ENCODE measurements at regions not wholly inside any gene's neighbourhood (a gene's known extent, or its start where the extent isn't known, plus 50 kb on each side); places are given as distances from the start of the nearest gene placed in this dataset.
"Not testable (repeated sequence)": the region's sequence is repeated elsewhere in the genome, so short reads cannot be mapped to it uniquely, and the experiment has no call there.

- H3K4me3 ChIP-seq (ENCODE audit: low read depth, low read length); CTCF ChIA-PET; H3K4me1 ChIP-seq (ENCODE audit: control insufficient read depth, insufficient read depth, low read length); H3K9me3 ChIP-seq (ENCODE audit: control insufficient read depth, insufficient read depth, low read depth, low read length); POLR2A ChIA-PET; H3K36me3 ChIP-seq (ENCODE audit: control insufficient read depth in 2 of 2, insufficient read depth in 1 of 2, low read length in 2 of 2); H3K27ac ChIP-seq (ENCODE audit: extremely low read depth, low read depth, low read length): not testable (repeated sequence)
Observed at GRCh38 chr2:66632882-66633281, 198.0 kb downstream of the MEIS1 start.

DNA sequence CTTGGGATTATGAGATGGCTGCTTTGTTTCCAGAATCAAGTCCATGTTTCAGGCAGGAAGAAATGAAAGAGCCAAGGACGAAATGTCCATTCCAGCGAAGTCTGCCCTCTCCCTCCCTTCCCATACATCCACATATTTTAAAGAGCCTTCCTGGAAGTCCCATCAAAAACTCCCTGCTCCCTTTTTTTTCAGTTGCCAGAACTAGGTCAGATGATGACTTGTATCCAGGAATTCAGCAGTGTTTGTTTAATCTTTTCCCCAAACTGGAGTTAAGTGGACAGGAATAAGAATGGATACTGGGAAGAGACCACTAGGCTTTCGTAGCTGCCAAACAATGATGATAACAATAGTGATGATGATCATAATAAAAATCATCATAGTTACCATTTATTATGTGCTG, 198.7 kb downstream of the MEIS1 start:
- no peak for TF ChIP-seq ZNF366 (tag by site-specific recombination; conservative IDR thresholded peaks at IDR 0.05)
- no peak for TF ChIP-seq ZNF548 (tag by site-specific recombination; IDR thresholded peaks at IDR 0.05)
- no peak for TF ChIP-seq ZNF776 (tag by site-specific recombination; IDR thresholded peaks at IDR 0.05; ENCODE audit: borderline replicate concordance)
- no peak for TF ChIP-seq ZBTB8A (tag by site-specific recombination; IDR thresholded peaks at IDR 0.05)
- TF ChIP-seq, protein P1, sequence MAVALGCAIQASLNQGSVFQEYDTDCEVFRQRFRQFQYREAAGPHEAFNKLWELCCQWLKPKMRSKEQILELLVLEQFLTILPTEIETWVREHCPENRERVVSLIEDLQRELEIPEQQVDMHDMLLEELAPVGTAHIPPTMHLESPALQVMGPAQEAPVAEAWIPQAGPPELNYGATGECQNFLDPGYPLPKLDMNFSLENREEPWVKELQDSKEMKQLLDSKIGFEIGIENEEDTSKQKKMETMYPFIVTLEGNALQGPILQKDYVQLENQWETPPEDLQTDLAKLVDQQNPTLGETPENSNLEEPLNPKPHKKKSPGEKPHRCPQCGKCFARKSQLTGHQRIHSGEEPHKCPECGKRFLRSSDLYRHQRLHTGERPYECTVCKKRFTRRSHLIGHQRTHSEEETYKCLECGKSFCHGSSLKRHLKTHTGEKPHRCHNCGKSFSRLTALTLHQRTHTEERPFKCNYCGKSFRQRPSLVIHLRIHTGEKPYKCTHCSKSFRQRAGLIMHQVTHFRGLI (tag by site-specific recombination; IDR thresholded peaks at IDR 0.05): no peak
- no peak for TF ChIP-seq ZSCAN18 (tag by site-specific recombination; IDR thresholded peaks at IDR 0.05)
- TF ChIP-seq, protein P2, sequence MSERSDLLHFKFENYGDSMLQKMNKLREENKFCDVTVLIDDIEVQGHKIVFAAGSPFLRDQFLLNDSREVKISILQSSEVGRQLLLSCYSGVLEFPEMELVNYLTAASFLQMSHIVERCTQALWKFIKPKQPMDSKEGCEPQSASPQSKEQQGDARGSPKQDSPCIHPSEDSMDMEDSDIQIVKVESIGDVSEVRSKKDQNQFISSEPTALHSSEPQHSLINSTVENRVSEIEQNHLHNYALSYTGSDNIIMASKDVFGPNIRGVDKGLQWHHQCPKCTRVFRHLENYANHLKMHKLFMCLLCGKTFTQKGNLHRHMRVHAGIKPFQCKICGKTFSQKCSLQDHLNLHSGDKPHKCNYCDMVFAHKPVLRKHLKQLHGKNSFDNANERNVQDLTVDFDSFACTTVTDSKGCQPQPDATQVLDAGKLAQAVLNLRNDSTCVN (tag by site-specific recombination; optimal IDR thresholded peaks at IDR 0.05): no peak
- TF ChIP-seq, protein P3, sequence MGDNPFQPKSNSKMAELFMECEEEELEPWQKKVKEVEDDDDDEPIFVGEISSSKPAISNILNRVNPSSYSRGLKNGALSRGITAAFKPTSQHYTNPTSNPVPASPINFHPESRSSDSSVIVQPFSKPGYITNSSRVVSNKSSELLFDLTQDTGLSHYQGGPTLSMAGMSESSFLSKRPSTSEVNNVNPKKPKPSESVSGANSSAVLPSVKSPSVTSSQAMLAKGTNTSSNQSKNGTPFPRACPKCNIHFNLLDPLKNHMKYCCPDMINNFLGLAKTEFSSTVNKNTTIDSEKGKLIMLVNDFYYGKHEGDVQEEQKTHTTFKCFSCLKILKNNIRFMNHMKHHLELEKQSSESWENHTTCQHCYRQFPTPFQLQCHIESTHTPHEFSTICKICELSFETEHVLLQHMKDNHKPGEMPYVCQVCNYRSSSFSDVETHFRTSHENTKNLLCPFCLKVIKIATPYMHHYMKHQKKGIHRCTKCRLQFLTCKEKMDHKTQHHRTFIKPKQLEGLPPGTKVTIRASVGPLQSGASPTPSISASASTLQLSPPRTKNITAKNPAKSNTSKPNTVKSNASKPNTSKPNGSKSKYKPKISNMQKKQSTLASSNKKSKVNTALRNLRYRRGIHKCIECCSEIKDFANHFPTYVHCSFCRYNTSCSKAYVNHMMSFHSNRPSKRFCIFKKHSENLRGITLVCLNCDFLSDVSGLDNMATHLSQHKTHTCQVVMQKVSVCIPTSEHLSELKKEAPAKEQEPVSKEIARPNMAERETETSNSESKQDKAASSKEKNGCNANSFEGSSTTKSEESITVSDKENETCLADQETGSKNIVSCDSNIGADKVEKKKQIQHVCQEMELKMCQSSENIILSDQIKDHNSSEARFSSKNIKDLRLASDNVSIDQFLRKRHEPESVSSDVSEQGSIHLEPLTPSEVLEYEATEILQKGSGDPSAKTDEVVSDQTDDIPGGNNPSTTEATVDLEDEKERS (tag by site-specific recombination; IDR thresholded peaks at IDR 0.05): no peak
- TF ChIP-seq ZNF514 (tag by site-specific recombination; IDR thresholded peaks at IDR 0.05): no peak
- TF ChIP-seq ZNF529 (tag by site-specific recombination; IDR thresholded peaks at IDR 0.05; ENCODE audit: insufficient replicate concordance): no peak
- no peaks in the 10 kb centered on the region for H3K4me1 ChIP-seq (ENCODE audit: control insufficient read depth, insufficient read depth, low read length)
- no peaks in the 10 kb centered on the region for H3K36me3 ChIP-seq (ENCODE audit: control insufficient read depth in 2 of 2, insufficient read depth in 1 of 2, low read length in 2 of 2)
- ChIA-PET CTCF (no interaction called here), POLR2A (no interaction called here)
- no peak overlapping the region for H3K4me3 ChIP-seq (ENCODE audit: low read depth, low read length)
- no peak overlapping the region for H3K27ac ChIP-seq (ENCODE audit: extremely low read depth, low read depth, low read length)
- H3K9me3 ChIP-seq (ENCODE audit: control insufficient read depth, insufficient read depth, low read depth, low read length): peaks cover 2% of the 10 kb centered on the region

GRCh38 chr2:66634784-66635183, 199.9 kb downstream of the MEIS1 start:
- CTCF ChIA-PET: no interaction called here
- H3K27ac ChIP-seq (ENCODE audit: extremely low read depth, low read depth, low read length): no peak overlapping the region
- peaks cover 2% of the 10 kb centered on the region for H3K9me3 ChIP-seq (ENCODE audit: control insufficient read depth, insufficient read depth, low read depth, low read length)
- no peaks in the 10 kb centered on the region for H3K36me3 ChIP-seq (ENCODE audit: control insufficient read depth in 2 of 2, insufficient read depth in 1 of 2, low read length in 2 of 2)
- H3K4me1 ChIP-seq (ENCODE audit: control insufficient read depth, insufficient read depth, low read length): no peaks in the 10 kb centered on the region
- POLR2A ChIA-PET: no interaction called here
- H3K4me3 ChIP-seq (ENCODE audit: low read depth, low read length): no peak overlapping the region
- TF ChIP-seq ZNF600 (tag by site-specific recombination; IDR thresholded peaks at IDR 0.05) (no peak), ZNF785 (tag by site-specific recombination; IDR thresholded peaks at IDR 0.05) (no peak), ZNF202 (tag by site-specific recombination; IDR thresholded peaks at IDR 0.05; ENCODE audit: borderline replicate concordance) (no peak), ZBTB17 (tag by site-specific recombination; IDR thresholded peaks at IDR 0.05) (no peak), ZNF24 (tag by site-specific recombination; IDR thresholded peaks at IDR 0.05) (no peak)
- TF ChIP-seq, protein P4, sequence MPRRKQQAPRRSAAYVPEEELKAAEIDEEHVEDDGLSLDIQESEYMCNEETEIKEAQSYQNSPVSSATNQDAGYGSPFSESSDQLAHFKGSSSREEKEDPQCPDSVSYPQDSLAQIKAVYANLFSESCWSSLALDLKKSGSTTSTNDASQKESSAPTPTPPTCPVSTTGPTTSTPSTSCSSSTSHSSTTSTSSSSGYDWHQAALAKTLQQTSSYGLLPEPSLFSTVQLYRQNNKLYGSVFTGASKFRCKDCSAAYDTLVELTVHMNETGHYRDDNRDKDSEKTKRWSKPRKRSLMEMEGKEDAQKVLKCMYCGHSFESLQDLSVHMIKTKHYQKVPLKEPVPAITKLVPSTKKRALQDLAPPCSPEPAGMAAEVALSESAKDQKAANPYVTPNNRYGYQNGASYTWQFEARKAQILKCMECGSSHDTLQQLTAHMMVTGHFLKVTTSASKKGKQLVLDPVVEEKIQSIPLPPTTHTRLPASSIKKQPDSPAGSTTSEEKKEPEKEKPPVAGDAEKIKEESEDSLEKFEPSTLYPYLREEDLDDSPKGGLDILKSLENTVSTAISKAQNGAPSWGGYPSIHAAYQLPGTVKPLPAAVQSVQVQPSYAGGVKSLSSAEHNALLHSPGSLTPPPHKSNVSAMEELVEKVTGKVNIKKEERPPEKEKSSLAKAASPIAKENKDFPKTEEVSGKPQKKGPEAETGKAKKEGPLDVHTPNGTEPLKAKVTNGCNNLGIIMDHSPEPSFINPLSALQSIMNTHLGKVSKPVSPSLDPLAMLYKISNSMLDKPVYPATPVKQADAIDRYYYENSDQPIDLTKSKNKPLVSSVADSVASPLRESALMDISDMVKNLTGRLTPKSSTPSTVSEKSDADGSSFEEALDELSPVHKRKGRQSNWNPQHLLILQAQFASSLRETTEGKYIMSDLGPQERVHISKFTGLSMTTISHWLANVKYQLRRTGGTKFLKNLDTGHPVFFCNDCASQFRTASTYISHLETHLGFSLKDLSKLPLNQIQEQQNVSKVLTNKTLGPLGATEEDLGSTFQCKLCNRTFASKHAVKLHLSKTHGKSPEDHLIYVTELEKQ (tag by site-specific recombination; IDR thresholded peaks at IDR 0.05; ENCODE audit: borderline replicate concordance): no peak
- TF ChIP-seq, protein P5, sequence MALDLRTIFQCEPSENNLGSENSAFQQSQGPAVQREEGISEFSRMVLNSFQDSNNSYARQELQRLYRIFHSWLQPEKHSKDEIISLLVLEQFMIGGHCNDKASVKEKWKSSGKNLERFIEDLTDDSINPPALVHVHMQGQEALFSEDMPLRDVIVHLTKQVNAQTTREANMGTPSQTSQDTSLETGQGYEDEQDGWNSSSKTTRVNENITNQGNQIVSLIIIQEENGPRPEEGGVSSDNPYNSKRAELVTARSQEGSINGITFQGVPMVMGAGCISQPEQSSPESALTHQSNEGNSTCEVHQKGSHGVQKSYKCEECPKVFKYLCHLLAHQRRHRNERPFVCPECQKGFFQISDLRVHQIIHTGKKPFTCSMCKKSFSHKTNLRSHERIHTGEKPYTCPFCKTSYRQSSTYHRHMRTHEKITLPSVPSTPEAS (tag by site-specific recombination; IDR thresholded peaks at IDR 0.05): no peak
- TF ChIP-seq, protein P6, sequence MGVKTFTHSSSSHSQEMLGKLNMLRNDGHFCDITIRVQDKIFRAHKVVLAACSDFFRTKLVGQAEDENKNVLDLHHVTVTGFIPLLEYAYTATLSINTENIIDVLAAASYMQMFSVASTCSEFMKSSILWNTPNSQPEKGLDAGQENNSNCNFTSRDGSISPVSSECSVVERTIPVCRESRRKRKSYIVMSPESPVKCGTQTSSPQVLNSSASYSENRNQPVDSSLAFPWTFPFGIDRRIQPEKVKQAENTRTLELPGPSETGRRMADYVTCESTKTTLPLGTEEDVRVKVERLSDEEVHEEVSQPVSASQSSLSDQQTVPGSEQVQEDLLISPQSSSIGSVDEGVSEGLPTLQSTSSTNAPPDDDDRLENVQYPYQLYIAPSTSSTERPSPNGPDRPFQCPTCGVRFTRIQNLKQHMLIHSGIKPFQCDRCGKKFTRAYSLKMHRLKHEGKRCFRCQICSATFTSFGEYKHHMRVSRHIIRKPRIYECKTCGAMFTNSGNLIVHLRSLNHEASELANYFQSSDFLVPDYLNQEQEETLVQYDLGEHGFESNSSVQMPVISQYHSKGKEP (tag by site-specific recombination; IDR thresholded peaks at IDR 0.05): no peak
